Erythroblast (primary cell): ENCODE measurements at regions not wholly inside any gene's neighbourhood (a gene's known extent, or its start where the extent isn't known, plus 50 kb on each side); places are given as distances from the start of the nearest gene placed in this dataset.

ENCODE experiments used
- GATA1 ChIP-seq: IDR thresholded peaks from 2 replicates; pipeline ENCODE4 v1.6.1; 2011; ENCODE audit warnings: low read depth, mild to moderate bottlenecking, control low read depth, low read length, moderate library complexity
- POLR2A ChIP-seq: IDR thresholded peaks from 2 replicates; pipeline ENCODE4 v1.6.1; 2011; ENCODE audit warnings: mild to moderate bottlenecking, low read length

DNA sequence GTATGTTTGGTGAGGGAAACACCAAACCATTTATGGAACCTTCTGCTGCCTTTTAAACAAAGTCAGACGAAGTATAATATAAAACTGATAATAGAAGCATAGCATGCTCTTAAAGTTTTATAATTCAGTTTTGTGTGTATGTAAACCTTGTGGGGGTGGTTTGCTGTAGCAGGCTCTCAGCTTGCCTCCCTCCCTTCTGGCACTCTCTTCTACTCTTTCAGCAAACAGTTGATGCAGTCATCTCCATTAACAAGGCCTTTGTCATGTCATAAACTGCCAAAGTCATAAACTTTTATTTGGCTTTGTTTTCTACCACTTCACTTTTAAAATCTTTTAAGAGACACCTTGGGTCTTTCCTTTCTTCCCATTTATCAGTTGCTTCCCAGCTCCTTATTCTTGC, 448.2 kb upstream of the SETBP1 start:
- TF ChIP-seq POLR2A, result no peak
- TF ChIP-seq GATA1, result no peak
